Activated CD8-positive, alpha-beta memory T cell treated with anti-CD3 and anti-CD28 coated beads, Interleukin-2, amount 10 ng/mL, durations not matched to agents 7 days and 5 days (primary cell): ENCODE measurements at regions not wholly inside any gene's neighbourhood (a gene's known extent, or its start where the extent isn't known, plus 50 kb on each side); places are given as distances from the start of the nearest gene placed in this dataset.

Experiments
- ATAC-seq: fragments of 150-1000 bp; cut with Tn5 transposase; one replicate; pipeline ENCODE4 v1.10.0; 2021; ENCODE audit warnings: moderate library complexity
- CTCF ChIA-PET: fragments of 350-600 bp; sonication (Branson Sonifier 250); formaldehyde crosslinking; loops from one replicate; lab custom pipeline; 2021; ENCODE audit warnings: antibody characterized with exemption; lab: Charles Lee
- DNase-seq: peaks from one replicate; pipeline ENCODE4 v3.0.0-alpha.2; 2020
- H3K27ac Mint-ChIP-seq: one replicate; pipeline ENCODE4 v1.8.0; 2021; ENCODE audit warnings: mild to moderate bottlenecking, mixed read lengths
- H3K27me3 Mint-ChIP-seq: one replicate; pipeline ENCODE4 v1.8.0; 2021; ENCODE audit warnings: mixed read lengths
- H3K36me3 Mint-ChIP-seq: one replicate; pipeline ENCODE4 v1.8.0; 2021; ENCODE audit warnings: mild to moderate bottlenecking, mixed read lengths
- H3K4me1 Mint-ChIP-seq: one replicate; pipeline ENCODE4 v1.8.0; 2021; ENCODE audit warnings: mixed read lengths
- H3K4me3 Mint-ChIP-seq: one replicate; pipeline ENCODE4 v1.8.0; 2021; ENCODE audit warnings: mild to moderate bottlenecking, moderate library complexity, mixed read lengths
- H3K9me3 Mint-ChIP-seq: one replicate; pipeline ENCODE4 v1.8.0; 2022; ENCODE audit warnings: low read depth, mixed read lengths

GRCh38 chr1:59005491-59006288 lies 221.8 kb upstream of the JUN start:
- no peaks in the 10 kb centered on the region for H3K27me3 Mint-ChIP-seq
- H3K9me3 Mint-ChIP-seq: no peaks in the 10 kb centered on the region
- no peaks in the 10 kb centered on the region for H3K36me3 Mint-ChIP-seq
- H3K4me1 Mint-ChIP-seq: peaks cover 38% of the 10 kb centered on the region
- ATAC-seq (peak; percentile 40), DNase-seq (peak; percentile 38)
- H3K4me3 Mint-ChIP-seq: no peak overlapping the region
- H3K27ac Mint-ChIP-seq: peak overlapping the region; percentile 44
- CTCF ChIA-PET: interaction anchor here (0.7 kb wide), 1 partner anchor 7 kb away, joined by 3 read pairs; no protein-coding TSS in a partner anchor

GRCh38 chr1:59006289-59006658 lies 222.4 kb upstream of the JUN start:
- Mint-ChIP-seq H3K27me3 (no peaks in the 10 kb centered on the region), H3K4me3 (no peak overlapping the region), H3K27ac (no peak overlapping the region), H3K36me3 (no peaks in the 10 kb centered on the region), H3K4me1 (peaks cover 38% of the 10 kb centered on the region), H3K9me3 (no peaks in the 10 kb centered on the region)
- DNase-seq (peak; percentile 30), ATAC-seq (no peak)
- CTCF ChIA-PET: no interaction called here

DNA sequence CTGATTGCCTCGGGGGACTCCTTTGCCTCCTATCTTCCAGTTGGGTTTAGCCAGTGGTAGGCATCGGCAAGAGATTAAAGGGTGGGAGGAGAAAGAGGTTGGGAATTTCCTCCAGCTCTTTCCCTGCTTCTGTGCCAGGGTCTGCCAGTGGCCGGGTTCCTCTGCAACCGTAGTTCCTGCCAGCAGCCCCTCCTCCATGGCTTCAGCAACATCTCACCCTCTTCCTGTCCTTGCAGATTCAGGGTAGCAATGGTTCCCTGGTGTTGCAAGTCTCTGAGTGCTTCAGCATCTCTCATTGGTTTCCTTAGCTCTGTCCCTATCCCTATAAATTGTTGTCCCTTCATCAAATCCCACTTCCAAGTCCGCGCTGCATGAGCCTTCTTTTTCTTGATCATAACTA lies 223.1 kb upstream of the JUN start:
- CTCF ChIA-PET: no interaction called here
- Mint-ChIP-seq H3K4me3 (no peak overlapping the region), H3K9me3 (no peaks in the 10 kb centered on the region), H3K36me3 (no peaks in the 10 kb centered on the region), H3K4me1 (peaks cover 38% of the 10 kb centered on the region), H3K27ac (no peak overlapping the region), H3K27me3 (no peaks in the 10 kb centered on the region)
- DNase-seq (peak; percentile 23), ATAC-seq (no peak)

DNA sequence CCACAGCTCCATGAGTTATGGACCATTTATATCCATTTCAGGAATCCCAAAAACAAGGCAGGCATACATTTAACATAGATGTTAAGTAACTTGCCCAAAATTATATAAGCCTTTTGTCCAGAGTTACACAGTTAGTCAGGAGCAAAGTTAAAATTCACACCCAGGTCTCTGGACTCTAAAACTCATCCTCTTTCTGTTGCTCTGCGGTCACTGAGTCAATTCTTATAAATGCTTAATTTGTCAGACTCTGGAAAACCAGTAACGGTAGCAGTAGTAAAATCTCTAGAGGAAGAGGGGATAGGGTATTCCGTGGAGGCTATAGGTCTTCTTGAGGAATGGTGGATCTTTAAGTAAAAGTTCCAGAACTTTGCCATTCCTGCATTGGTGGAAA lies 223.6 kb upstream of the JUN start:
- peaks cover 38% of the 10 kb centered on the region for H3K4me1 Mint-ChIP-seq
- peak; percentile 16 for DNase-seq
- CTCF ChIA-PET: no interaction called here
- H3K27ac Mint-ChIP-seq: no peak overlapping the region
- ATAC-seq: no peak
- no peak overlapping the region for H3K4me3 Mint-ChIP-seq
- no peaks in the 10 kb centered on the region for H3K9me3 Mint-ChIP-seq
- no peaks in the 10 kb centered on the region for H3K36me3 Mint-ChIP-seq
- no peaks in the 10 kb centered on the region for H3K27me3 Mint-ChIP-seq

- H3K4me1 Mint-ChIP-seq: peaks cover 41% of the 10 kb centered on the region
These were observed 224.2 kb upstream of the JUN start for GRCh38 chr1:59007820-59008598.

GRCh38 chr1:59008599-59009347 lies 224.9 kb upstream of the JUN start:
- Mint-ChIP-seq H3K27me3 (no peaks in the 10 kb centered on the region), H3K9me3 (no peaks in the 10 kb centered on the region), H3K36me3 (no peaks in the 10 kb centered on the region), H3K4me1 (peaks cover 42% of the 10 kb centered on the region), H3K4me3 (no peak overlapping the region), H3K27ac (no peak overlapping the region)
- CTCF ChIA-PET: interaction anchor here (1.2 kb wide), 1 partner anchor 10 kb away, joined by 3 read pairs; no protein-coding TSS in a partner anchor
- no peak for ATAC-seq
- peak; percentile 35 for DNase-seq

More at GRCh38 chr1:59007820-59008598, 224.2 kb upstream of the JUN start:
- ATAC-seq (peak; percentile 78), DNase-seq (peak; percentile 56)
- Mint-ChIP-seq H3K36me3 (no peaks in the 10 kb centered on the region), H3K27ac (peak overlapping the region; percentile 50), H3K27me3 (no peaks in the 10 kb centered on the region), H3K9me3 (no peaks in the 10 kb centered on the region), H3K4me3 (no peak overlapping the region)
- CTCF ChIA-PET: interaction anchor here (1.2 kb wide), 1 partner anchor 9 kb away, joined by 3 read pairs; no protein-coding TSS in a partner anchor

GRCh38 chr1:59011663-59012062 lies 227.8 kb upstream of the JUN start:
- Mint-ChIP-seq H3K27ac (no peak overlapping the region), H3K4me1 (peaks cover 29% of the 10 kb centered on the region), H3K36me3 (no peaks in the 10 kb centered on the region), H3K27me3 (no peaks in the 10 kb centered on the region), H3K4me3 (no peak overlapping the region), H3K9me3 (no peaks in the 10 kb centered on the region)
- CTCF ChIA-PET: no interaction called here
- ATAC-seq: no peak
- DNase-seq: peak; percentile 9

GRCh38 chr1:59012378-59012777 lies 228.5 kb upstream of the JUN start:
- Mint-ChIP-seq H3K36me3 (no peaks in the 10 kb centered on the region), H3K27ac (no peak overlapping the region), H3K4me1 (peaks cover 23% of the 10 kb centered on the region), H3K27me3 (no peaks in the 10 kb centered on the region), H3K4me3 (no peak overlapping the region), H3K9me3 (no peaks in the 10 kb centered on the region)
- CTCF ChIA-PET: interaction anchor here (1.1 to 1.2 kb wide), 2 partner anchors 7 to 19 kb away, joined by 3 to 4 read pairs; no protein-coding TSS in a partner anchor
- no peak for ATAC-seq
- peak; percentile 15 for DNase-seq

DNA sequence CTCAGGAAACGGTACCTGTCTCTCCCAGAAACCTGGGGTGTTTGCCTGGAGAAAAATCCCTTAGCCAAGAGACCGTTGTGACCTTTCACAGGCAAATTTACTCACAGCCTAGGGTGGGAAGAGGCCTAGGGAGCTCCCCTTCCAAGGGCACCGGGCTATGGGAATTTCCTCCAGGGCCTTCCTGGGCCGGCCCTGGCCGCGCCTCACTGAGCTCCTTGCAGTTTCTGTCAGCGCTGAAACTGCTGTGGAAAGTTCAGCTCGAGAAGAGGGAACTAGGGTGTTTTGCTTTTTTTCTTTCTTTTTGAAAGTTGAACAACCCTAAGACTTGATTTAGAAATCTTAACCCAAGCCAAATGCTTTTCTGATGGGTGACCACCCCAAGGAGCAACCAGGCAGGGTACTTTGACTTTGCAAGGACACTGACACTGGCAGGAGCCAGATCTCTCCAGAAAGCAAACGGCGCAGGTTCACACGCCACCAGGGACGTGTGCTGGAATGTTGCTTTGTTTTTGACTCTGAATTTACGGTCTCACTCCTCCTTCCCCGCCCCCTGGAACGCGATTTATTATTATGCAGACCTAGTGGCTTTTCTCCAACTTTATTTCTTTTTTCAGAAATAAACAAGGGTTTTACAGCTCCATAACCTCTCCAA lies 229.6 kb upstream of the JUN start:
- Mint-ChIP-seq H3K36me3 (peaks cover under 1% of the 10 kb centered on the region), H3K27ac (no peak overlapping the region), H3K4me3 (no peak overlapping the region), H3K9me3 (no peaks in the 10 kb centered on the region), H3K27me3 (no peaks in the 10 kb centered on the region), H3K4me1 (peaks cover 19% of the 10 kb centered on the region)
- ATAC-seq (no peak), DNase-seq (peak; percentile 25)
- CTCF ChIA-PET: interaction anchor here (1.1 to 1.4 kb wide), 3 partner anchors 8 to 44 kb away, joined by 3 to 4 read pairs (median 3); no protein-coding TSS in a partner anchor

DNA sequence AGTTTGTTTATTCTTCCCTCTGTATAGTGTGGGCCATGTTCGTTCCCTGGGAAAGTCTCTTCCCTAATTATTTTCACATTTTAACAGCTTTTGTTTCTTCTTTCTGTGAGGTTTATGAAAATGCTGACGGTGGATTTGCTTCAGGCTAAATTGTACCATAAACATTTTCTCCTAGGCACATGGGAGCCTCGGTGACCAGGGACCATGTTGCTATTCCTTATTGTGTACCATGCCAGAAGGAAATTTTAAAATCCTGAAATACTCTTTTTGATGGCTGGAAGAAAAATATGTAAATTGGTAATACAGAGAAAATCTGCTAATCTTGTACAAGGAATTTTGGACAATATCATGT lies 230.1 kb upstream of the JUN start:
- Mint-ChIP-seq H3K27me3 (no peaks in the 10 kb centered on the region), H3K9me3 (no peaks in the 10 kb centered on the region), H3K4me1 (peaks cover 22% of the 10 kb centered on the region), H3K36me3 (peaks cover 5% of the 10 kb centered on the region), H3K4me3 (no peak overlapping the region), H3K27ac (no peak overlapping the region)
- ATAC-seq (no peak), DNase-seq (no peak)
- CTCF ChIA-PET: interaction anchor here (1.4 kb wide), 1 partner anchor 44 kb away, joined by 3 read pairs; no protein-coding TSS in a partner anchor

DNA sequence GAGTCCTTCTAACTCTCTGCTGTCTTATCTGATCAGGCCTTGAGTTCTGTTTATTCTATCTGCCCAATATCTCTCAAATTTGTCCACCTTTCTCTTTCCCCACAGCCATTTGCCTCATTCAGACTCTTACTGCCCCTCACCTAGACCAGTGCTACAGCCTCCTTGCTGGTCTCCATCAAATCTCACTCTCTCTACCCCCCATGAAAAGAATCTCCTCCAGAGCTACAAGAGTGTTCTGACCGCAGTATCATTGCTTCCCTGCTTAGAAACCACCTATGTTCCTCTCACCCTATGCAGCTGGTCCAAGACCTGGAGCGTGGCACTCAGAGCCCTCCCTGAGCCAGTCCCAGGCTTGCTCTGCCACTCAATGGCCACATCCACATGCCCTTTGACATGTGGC lies 231.0 kb upstream of the JUN start:
- DNase-seq: peak; percentile 27
- Mint-ChIP-seq H3K4me1 (peaks cover 32% of the 10 kb centered on the region), H3K4me3 (no peak overlapping the region), H3K36me3 (peaks cover 6% of the 10 kb centered on the region), H3K27me3 (no peaks in the 10 kb centered on the region), H3K9me3 (no peaks in the 10 kb centered on the region), H3K27ac (no peak overlapping the region)
- CTCF ChIA-PET: no interaction called here
- no peak for ATAC-seq

DNA sequence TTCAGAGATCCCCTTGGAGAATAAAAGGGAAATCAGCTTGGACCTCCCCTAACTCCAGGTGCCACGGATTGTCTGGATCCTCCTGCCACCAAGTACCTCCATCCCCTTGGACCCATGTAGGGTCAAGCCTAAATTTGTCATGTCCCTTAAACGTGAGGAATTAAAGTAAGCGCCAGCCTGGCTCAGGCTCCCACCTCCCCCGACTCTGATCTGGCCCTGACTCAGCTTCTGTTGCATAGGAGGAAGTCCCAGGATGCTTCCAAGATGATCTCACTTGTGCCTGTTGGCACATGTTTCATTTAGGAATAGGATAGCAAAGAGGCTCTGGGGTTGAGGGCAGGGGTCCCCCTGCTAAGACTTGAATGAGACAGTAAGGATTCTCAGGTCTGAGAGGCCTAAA lies 231.9 kb upstream of the JUN start:
- DNase-seq (peak; percentile 30), ATAC-seq (no peak)
- Mint-ChIP-seq H3K27ac (no peak overlapping the region), H3K36me3 (peaks cover 9% of the 10 kb centered on the region), H3K9me3 (no peaks in the 10 kb centered on the region), H3K4me3 (no peak overlapping the region), H3K4me1 (peaks cover 40% of the 10 kb centered on the region), H3K27me3 (no peaks in the 10 kb centered on the region)
- CTCF ChIA-PET: no interaction called here

DNA sequence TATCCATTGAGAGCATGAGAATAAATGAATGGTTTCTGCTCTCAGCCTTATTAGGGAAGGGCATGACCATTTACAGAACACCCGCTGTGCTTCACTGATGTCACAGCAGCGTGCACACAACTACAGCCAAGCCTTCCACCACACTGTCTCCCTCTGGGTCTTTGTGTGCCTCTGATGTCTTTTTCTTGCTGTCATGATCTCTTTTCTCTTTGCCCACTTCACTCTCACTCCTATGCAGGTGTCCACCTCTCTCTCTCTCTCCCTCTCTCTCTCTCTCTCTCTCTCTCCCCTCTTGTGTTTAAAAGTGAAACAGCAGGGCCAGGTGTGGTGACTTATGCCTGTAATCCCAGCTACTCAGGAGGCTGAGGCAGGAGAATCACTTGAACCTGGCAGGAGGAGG lies 232.5 kb upstream of the JUN start:
- Mint-ChIP-seq H3K9me3 (no peaks in the 10 kb centered on the region), H3K36me3 (peaks cover 9% of the 10 kb centered on the region), H3K27ac (no peak overlapping the region), H3K4me1 (peaks cover 45% of the 10 kb centered on the region), H3K27me3 (no peaks in the 10 kb centered on the region), H3K4me3 (no peak overlapping the region)
- DNase-seq (peak; percentile 32), ATAC-seq (no peak)
- CTCF ChIA-PET: no interaction called here
